ENCODE measurements at regions not wholly inside any gene's neighbourhood (a gene's known extent, or its start where the extent isn't known, plus 50 kb on each side); places are given as distances from the start of the nearest gene placed in this dataset.
A peak's percentile ranks its signal among the peaks of the same experiment; 100 is the strongest.
"Not testable (repeated sequence)": the region's sequence is repeated elsewhere in the genome, so short reads cannot be mapped to it uniquely, and the experiment has no call there.

DNA sequence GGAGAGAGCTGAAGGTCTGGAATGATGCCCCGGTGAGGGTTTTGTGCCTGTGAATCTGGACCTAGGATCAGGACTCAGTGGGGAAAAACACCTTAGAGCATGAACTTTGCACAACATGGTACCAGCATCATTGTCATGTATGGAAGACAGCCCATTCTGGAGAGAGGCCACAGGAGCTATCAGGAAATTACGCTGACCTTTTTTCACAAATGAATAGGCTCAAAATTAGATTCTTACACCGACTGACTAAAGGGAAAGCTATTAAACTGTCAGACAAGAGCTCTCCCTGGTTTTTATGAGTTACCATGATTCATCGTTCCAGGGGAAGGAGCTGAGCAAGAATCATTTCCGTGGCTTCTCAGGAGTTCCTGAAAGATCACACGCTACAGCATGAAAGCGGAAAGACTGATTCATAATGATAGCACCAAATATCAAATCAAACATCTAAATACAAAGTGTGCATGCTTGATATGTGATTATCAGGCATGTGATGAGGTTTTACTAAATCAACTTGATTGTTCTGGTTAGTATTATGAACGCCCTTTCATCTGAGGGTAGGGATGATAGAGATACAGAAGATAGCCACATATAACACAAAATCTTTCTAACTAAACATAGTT is 224.9 kb upstream of the SMLR1 start:
- Histone ChIP-seq H3K4me3 (no peak overlapping the region), H3K27ac (peak overlapping the region in 3 of 21 experiments; percentile 3 to 58 (median 17))

DNA sequence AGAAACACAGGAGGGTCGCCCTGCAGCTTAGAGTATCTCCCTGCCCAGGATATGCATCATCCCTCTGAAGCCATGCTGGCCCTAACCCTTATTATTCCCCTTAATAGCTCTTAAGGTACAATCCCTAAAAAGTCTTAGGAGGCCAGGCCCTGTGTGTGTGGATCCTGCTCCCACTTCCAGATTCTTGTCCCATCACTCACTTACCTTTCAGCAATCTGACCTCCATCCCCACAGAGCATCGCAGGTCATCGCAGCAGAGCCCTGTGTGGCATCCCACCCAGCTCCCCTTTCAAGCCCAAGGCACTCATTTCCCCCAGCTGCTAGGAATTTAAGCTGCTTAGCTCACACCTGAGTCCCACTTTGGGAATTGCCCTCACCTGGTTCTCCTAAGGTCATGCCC is 223.8 kb upstream of the SMLR1 start:
- H3K27ac ChIP-seq: no peak overlapping the region
- H3K4me3 ChIP-seq: no peak overlapping the region

DNA sequence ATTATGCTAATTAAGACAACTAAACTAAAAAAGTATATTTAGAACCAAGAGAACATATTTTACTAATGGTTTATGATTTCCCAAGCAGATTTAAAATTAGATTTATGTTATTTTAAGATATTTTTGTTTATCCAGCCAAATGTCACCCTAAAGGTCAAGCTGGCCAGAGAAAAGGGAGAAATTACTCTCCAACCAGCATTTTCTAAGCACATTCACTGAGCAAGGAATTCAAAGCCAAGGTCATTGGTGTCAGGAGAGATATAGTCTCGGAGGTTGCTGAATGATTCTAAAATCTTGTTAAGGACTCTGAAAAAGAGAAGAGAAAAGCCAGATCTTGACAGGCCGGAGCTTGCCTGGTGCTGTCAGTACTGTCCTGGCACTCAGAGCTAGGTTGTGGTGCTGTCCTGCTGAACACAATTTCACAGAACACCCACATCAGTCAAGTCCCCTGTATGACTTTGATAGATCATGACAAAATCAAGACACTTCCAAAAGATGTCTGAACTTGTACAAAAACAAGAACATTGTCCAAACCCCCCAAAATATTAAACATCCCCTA is 222.3 kb upstream of the SMLR1 start:
- no peak overlapping the region for H3K4me3 ChIP-seq
- no peak overlapping the region for H3K27ac ChIP-seq

DNA sequence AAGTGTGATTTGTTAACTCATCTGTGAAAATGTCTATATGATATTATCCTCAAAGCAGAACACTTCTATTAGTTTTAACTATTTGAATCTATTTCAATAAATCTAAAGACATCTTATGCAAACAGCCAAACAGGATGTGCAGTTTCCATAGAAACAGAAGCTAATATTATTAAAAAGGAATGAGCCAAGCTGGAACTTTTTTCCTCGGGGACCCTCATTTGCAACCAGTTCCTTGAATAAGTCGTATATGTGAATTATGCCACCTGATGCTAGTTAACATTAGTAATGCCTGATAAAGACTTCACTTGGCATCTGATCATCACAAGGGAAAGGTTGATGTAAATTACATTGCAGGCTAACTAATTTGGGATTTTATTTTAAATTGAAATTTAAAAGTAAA is 216.9 kb upstream of the SMLR1 start:
- H3K4me3 ChIP-seq: no peak overlapping the region

DNA sequence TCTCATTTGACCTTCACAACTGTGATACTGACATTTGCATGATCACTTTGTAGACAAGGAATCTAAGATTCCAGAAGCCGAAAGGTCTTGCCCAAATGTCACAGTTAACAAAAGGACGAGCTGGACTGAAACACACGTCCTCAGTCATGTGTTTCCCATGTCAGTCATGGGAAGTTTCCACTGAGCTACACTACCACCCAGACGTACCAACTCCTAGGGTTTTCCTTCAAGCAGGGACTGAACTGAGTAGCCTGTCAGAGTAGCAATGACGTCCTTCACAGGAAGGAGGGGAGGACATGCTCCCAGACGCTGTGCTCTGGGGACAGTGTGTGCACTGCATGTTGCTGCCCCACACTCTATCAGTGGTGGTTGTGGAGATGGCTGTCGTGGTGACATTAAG is 215.8 kb upstream of the SMLR1 start:
- H3K4me3 ChIP-seq: no peak overlapping the region
- H3K27ac ChIP-seq: no peak overlapping the region

More for the DNA sequence above, 216.9 kb upstream of the SMLR1 start:
- no peak overlapping the region for H3K27ac ChIP-seq

DNA sequence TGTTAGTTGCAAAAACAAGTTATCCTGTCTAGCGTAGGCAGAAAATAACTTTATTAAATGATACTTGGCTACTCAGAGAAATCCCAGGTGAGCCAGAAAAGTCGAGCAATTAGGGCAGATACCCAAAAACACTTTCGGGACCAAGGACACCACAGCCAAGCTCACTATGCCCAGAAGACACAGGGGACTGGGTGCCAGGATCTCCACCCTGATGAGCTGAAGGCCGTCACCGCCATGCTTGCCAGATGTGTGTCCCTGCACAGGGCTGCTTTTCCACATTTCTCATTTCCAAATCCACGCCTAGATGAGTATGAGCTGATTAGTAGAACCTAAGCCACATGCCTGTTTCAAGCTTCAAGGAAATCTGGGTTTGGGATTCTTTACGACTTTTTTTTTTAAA is 214.0 kb upstream of the SMLR1 start:
- Histone ChIP-seq H3K27ac (no peak overlapping the region), H3K4me3 (no peak overlapping the region)

DNA sequence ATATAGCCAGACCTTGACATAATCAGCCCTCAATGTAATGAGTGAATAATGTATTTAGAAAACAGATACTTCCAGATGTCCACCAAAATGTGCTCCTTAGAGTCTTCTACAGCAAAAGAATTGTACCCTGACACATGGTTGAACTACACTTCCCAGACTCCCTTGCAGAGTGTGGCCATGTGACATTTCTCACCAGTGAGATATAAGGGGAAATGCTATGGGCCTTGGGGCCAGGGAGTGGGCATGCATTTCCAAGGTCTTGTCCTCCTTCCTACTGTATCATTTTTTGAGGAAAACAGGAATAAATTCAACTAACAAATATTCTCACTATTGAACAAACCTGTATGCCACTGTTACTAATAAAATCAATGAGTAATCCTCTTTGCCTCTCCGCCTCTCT is 211.4 kb upstream of the SMLR1 start:
- H3K4me3 ChIP-seq: no peak overlapping the region
- H3K27ac ChIP-seq: no peak overlapping the region

DNA sequence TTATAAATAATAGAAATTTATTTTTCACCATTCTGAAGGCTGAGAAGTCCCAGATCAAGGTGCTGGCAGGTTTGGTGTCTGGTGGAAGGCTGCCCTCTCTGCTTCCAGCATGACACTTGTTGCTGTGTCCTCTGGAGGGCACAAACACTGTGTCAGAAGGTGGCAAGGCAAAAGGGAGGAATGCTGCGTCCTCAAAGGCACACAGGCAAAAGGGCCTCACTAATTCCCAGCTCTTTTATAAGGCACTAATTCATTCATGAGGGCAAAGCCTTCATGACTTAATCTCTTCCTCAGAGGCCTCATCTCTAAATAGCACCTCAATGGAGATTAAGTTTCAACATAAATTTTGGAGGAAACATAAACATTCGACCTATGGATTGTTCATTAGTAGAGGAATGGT is 209.5 kb upstream of the SMLR1 start:
- H3K27ac ChIP-seq: no peak overlapping the region

DNA sequence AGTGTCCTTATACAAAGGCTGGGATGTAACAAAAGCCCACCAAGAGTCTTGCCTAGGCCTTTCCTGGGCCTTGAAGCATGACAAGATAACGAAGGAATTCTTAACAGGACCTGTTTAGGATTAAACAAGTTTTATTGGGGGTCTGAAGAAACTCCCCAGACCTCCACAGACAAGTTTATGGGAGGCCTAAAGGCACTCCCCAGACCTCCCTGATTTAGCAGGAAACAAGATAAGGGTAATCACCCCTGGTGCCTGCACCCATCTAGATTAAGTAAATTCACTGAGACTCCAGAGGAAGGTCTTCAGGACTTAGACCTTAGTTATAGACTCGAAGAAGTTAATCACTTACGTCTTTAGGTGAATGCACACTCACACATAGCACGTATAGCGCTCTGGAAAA is 208.4 kb upstream of the SMLR1 start:
- not testable (repeated sequence) for H3K4me3 ChIP-seq, H3K27ac ChIP-seq

More for the DNA sequence above, 209.5 kb upstream of the SMLR1 start:
- no peak overlapping the region for H3K4me3 ChIP-seq

DNA sequence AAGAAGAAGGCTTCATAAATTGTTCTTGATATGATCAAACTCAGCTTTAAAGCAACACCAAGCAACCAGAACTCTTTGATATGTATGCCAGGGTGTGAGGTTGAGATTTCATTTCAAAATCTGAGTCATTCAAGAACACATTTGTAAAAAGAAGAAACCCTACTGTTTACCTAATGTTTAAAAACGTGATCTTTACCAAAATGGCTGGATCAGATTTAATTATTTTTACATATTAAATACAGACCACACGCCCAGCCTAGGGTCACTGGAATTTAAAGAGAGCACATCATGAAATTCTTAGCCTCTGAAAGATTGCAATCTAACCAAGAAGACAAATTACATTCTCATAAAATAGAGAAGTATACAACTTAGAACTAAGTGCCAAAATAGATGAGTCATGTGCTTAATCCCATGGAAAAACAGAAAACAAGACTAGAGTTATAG is 206.8 kb upstream of the SMLR1 start:
- H3K27ac ChIP-seq: no peak overlapping the region
- H3K4me3 ChIP-seq: no peak overlapping the region

DNA sequence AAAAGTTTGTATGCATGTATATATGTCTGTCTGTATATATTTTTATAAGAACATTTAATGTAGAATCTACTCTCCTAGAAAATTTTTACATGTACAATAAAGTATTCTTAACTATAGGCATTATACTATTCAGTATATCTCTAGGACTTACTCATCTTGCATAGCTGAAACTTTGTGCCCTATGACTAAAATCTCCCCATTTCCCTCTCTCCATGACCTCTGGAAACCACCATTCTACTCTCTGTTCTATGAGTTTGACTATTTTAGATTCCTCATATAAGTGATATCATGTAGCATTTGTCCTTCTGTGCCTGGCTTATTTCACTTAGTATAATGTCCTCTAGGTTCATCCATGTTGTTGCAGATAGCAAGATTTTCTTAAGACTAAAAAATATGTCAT is 205.1 kb upstream of the SMLR1 start:
- no peak overlapping the region for H3K4me3 ChIP-seq
- H3K27ac ChIP-seq: no peak overlapping the region

DNA sequence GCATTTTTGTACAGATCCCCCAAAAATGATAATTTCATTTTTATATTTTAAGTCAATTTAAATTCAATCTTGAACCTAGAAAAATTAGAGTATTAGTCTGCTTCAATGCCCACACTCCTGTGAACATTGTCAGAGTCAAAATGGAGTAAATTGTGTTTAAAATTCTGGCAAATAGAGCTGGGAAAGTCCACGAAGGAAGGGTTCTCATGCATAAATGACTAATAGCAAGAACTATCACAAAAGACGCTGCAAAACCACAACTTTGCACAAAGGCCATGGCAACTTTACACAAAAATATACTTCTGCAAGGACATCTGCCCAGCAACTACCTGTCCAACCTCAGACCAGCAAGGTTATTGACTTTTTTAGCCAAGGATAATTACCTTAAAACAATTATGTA is 203.2 kb upstream of the SMLR1 start:
- H3K4me3 ChIP-seq: no peak overlapping the region
- no peak overlapping the region for H3K27ac ChIP-seq

DNA sequence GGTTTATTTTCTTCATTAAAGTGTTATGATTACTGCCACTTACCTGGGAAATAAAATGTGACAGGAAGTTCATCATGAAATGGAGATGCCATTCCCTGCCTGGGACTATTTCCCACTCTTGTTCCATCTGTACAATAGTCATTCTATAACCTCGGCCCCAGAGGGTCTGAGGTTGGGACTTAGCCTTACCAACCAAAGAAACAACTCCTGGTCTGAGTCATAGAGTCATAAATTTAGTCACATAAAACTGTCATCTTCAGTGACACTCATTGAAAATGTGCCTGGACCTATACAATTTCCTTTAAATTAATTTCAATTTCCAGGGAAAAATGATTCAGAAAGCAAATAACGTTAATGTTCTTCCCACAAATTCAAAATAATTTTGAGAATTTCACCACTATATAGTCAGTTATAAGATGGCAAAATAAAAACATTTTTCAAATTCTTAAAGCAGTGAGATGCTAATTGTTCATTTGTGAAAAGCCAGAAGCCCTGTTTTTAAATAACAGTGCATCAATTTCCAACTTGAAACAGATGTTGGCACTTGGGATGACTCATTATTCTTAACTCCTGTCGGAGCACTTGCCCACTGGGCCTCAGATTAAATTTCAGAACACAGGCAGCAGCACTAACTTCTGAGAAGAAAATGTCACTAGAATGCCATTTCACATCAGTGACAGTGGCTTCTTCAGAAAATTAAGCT is 201.2 kb upstream of the SMLR1 start:
- Histone ChIP-seq H3K4me3 (no peak overlapping the region), H3K27ac (no peak overlapping the region)

DNA sequence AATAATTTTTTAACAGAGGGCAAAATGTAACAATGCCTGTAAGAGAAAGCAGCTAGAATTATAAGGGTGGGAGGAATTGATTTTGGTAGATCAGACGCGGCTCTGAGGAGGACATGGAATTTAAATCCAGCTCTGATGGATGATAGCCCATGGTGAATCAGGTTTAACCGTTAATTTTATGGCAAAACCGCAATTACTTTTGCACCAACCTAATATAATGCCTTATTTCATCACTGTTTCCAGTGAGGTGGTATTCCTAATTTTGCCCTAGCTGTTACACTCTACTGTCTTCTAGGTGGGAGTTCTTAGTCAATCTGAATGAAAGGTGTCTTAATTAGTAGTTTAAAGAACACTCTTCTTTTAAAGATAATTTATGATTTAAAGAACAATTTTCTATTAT is 198.3 kb upstream of the SMLR1 start:
- Histone ChIP-seq H3K27ac (no peak overlapping the region), H3K4me3 (no peak overlapping the region)

DNA sequence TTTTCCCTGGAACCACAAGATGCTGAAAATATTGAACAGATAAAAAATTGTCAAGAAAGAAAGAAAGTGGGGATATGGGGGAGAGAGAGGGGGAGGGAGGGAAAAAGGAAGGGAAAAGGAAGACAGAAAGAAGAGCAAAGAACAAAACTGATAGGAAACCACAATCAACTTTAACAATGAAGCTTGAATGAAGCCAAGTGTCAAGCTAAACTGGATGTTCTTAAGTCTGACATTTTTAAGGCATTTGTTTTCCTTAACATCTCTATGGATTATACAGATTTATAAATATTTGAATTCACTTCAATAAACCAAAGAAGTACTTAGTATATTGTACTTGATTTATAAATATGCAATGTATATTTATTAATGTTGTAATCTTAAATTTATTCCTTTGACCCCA is 197.6 kb upstream of the SMLR1 start:
- H3K4me3 ChIP-seq: no peak overlapping the region
- no peak overlapping the region for H3K27ac ChIP-seq

DNA sequence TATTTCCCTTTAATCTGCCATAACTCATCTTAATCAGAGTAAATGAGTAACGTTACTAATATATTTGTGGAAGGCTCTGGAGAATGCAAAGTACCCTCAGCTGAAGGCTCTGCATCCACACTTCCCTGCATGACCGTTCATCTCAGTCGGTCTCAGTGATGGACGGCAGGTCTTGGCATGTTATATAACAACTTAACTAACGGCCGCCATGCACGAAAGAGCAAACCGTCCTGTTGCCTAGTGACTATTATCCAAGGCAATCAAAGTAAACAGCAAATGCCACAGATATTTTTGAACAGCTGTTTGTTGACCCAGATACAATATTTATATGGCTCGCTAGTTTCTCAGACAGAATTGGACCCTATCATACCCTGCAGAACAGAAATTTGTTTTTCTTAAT is 194.9 kb upstream of the SMLR1 start:
- no peak overlapping the region for H3K27ac ChIP-seq
- no peak overlapping the region for H3K4me3 ChIP-seq

DNA sequence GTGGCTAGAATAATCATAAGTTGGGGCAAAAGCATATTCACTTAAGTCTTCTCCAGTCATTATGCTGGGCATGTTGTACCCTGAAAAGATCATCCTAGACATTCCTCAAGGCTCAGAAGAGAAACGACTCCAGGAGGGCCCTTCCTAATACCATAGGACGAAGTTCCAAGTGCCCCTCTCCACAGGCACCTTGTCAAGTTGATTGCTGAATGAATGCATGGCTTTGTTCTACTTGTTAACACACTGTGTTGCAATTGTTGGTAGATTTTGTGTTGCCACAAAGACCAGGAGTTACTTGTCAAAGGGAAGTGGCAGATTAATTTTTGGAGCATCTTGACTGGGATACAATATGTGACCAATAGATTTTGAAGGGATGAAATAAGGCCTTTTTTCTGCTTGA is 194.3 kb upstream of the SMLR1 start:
- Histone ChIP-seq H3K27ac (no peak overlapping the region), H3K4me3 (no peak overlapping the region)

DNA sequence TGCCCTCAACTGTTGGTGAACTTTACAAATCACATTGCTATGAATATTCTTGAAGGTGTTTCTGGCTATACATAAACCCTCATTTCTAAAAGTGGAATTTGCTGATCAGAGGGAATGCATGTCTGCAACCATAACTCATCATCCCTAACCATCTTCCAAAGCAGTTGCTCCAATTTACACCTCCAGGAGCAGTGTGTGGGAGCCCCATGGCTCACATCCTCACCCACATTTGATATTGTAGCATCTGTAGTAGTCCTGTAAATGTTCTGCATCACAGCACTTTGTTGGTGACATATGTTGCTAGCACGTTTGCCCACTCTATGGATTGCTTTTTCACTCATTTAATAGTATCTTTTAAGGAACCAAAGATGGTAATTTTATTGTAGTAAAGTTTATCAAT is 183.8 kb upstream of the SMLR1 start:
- H3K27ac ChIP-seq: no peak overlapping the region
- H3K4me3 ChIP-seq: no peak overlapping the region

DNA sequence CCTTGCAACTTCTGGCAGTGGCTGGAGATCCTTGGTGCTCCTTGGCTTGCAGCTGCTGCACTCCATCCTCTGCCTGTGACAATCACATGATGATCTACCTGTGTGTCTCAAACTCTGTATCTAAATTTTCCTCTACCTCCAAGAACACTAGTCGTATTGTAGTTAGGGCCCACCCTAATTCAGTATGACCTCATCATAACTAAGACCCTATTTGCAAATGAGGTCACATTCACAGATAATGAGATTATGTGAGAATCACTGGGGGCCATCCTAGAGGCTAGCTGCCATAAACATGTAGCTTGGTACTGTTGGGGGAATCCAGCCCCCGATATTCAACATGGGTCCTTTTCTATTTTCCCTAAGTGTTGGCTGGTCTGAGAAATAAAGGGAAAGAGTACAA is 183.0 kb upstream of the SMLR1 start:
- no peak overlapping the region for H3K27ac ChIP-seq
- no peak overlapping the region for H3K4me3 ChIP-seq

DNA sequence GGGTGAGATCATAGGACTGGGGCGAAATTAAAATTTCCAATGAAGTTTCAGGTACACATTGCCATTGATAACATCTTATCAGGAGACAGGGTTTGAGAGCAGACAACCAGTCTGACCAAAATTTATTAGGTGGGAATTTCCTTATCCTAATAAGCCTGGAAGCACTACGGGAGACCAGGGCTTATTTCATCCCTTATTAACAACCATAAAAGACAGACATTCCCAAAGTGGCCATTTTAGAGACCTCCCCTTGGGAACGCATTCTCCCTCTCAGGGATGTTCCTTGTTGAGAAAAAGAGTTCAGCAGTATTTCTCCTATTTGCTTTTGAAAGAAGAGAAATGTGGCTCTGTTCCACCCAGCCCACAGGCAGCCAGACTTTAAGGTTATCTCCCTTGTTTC is 182.4 kb upstream of the SMLR1 start:
- not testable (repeated sequence) for H3K27ac ChIP-seq, H3K4me3 ChIP-seq

DNA sequence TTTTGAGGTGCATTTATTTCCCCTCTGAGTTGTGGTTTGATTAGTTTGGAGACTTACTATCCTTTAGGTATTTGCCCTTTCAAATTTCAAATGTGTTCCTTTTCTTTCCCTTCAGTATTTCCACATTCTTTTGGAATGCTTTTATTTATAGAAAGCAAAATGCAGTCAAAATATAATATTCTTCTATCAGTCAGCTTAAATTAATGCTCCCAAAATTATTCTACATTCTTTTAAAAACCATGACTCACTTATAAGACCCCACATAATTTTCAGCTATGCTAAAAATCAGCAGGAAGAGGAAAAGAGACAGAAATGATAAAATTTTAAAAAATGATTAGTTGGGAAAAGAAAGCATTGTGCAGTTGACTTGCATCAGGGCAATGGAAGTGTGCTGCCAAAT is 180.0 kb upstream of the SMLR1 start:
- H3K4me3 ChIP-seq: no peak overlapping the region
- no peak overlapping the region for H3K27ac ChIP-seq

DNA sequence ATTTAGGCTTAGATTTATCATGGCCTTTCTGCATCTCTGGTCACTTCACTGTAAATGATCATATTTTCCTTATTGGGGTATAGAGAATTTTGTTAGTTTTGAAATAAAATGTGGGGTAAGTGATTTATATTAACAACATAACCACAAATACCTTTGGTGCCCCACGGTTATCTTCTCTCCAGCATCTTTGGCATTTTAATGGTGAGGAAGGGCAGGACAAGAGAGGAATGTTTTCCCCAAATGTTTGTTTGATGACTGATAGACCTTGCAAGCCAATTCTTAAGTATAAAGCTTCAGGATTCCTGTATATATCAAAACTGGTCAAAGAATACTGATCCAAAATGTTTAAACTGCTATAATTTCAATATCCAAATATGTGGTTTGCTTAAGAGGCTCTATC is 171.6 kb upstream of the SMLR1 start:
- no peak overlapping the region for H3K27ac ChIP-seq
- no peak overlapping the region for H3K4me3 ChIP-seq
